IMR-90 (cell line): ENCODE measurements at regions not wholly inside any gene's neighbourhood (a gene's known extent, or its start where the extent isn't known, plus 50 kb on each side); places are given as distances from the start of the nearest gene placed in this dataset.

Source experiments
- ATAC-seq: fragments of 200-7000 bp; cut with Tn5 transposase; 2 replicates; pipeline ENCODE4 v1.9.1; 2020; ENCODE audit warnings: low read depth, mild to moderate bottlenecking, moderate library complexity
- BruUV-seq: library from RNA; stranded (reverse); fragments of 400-500 nt; replicated peaks from 2 replicates; lab custom pipeline; 2021; lab: Mats Ljungman, UMichigan
- CTCF ChIA-PET: fragments of 300-600 bp; formaldehyde crosslinking; extraction: SDS; loops from one replicate; lab custom pipeline; 2021; ENCODE audit warnings: antibody characterized with exemption; lab: Yijun Ruan, JAX
- POLR2A ChIA-PET: fragments of 300-600 bp; sonication (Branson Sonifier 250); formaldehyde crosslinking; loops from one replicate; lab custom pipeline; 2022; ENCODE audit warnings: antibody characterized with exemption; ENCODE audit not compliant: unreplicated experiment; lab: Charles Lee
- DNase-seq: peaks from one replicate; pipeline ENCODE4 v3.0.0; 2013
- H2AFZ ChIP-seq: replicated peaks from 2 replicates; pipeline ENCODE3; 2013; ENCODE audit warnings: low read length, mild to moderate bottlenecking; ENCODE audit not compliant: poor library complexity
- H2AK5ac ChIP-seq: 2 replicates; pipeline ENCODE4 v1.6.1; 2013; ENCODE audit warnings: low read depth, low read length, inconsistent platforms
- H2AK9ac ChIP-seq: replicated peaks from 2 replicates; pipeline ENCODE3; 2013; ENCODE audit warnings: mild to moderate bottlenecking, low read depth, low read length, moderate library complexity; ENCODE audit not compliant: poor library complexity
- H2BK120ac ChIP-seq: 2 replicates; pipeline ENCODE4 v1.6.1; 2013; ENCODE audit warnings: low read depth, low read length, inconsistent platforms
- H2BK15ac ChIP-seq: 3 replicates; pipeline ENCODE4 v1.6.1; 2013; ENCODE audit warnings: low read depth, low read length, inconsistent platforms
- H2BK20ac ChIP-seq: 2 replicates; pipeline ENCODE4 v1.6.1; 2013; ENCODE audit warnings: low read depth, mild to moderate bottlenecking, inconsistent platforms, low read length, moderate library complexity
- H2BK5ac ChIP-seq: 2 replicates; pipeline ENCODE4 v1.6.1; 2013; ENCODE audit warnings: mild to moderate bottlenecking, low read depth, low read length, inconsistent platforms; ENCODE audit not compliant: poor library complexity, severe bottlenecking
- H3K14ac ChIP-seq: replicated peaks from 2 replicates; pipeline ENCODE4 v1.6.1; 2013; ENCODE audit warnings: low read depth, low read length, inconsistent platforms
- H3K18ac ChIP-seq: 2 replicates; pipeline ENCODE4 v1.6.1; 2013; ENCODE audit warnings: low read depth, low read length, control low read depth
- H3K23ac ChIP-seq: 2 replicates; pipeline ENCODE4 v1.6.1; 2013; ENCODE audit warnings: low read depth, low read length, inconsistent platforms
- H3K27ac ChIP-seq: 2 replicates; pipeline ENCODE4 v1.5.1; 2013; ENCODE audit warnings: mild to moderate bottlenecking, control low read depth, low read length; ENCODE audit not compliant: insufficient read depth
- H3K27me3 ChIP-seq: 2 replicates; pipeline ENCODE4 v1.6.1; 2013; ENCODE audit warnings: low read length; ENCODE audit not compliant: control insufficient read depth, insufficient read depth
- H3K36me3 ChIP-seq: 2 replicates; pipeline ENCODE4 v1.6.1; 2013; ENCODE audit warnings: low read length, mixed read lengths; ENCODE audit not compliant: control insufficient read depth, insufficient read depth
- H3K4ac ChIP-seq: 2 replicates; pipeline ENCODE4 v1.6.1; 2013; ENCODE audit warnings: low read depth, low read length, inconsistent platforms
- H3K4me1 ChIP-seq: 2 replicates; pipeline ENCODE4 v1.6.1; 2013; ENCODE audit warnings: low read length, mixed read lengths; ENCODE audit not compliant: control insufficient read depth, insufficient read depth
- H3K4me2 ChIP-seq: 2 replicates; pipeline ENCODE4 v1.6.1; 2013; ENCODE audit warnings: low read depth, mild to moderate bottlenecking, control low read depth, low read length, moderate library complexity
- H3K4me3 ChIP-seq: 2 replicates; pipeline ENCODE4 v1.5.1; 2013; ENCODE audit warnings: low read depth, mild to moderate bottlenecking, control low read depth, low read length, moderate library complexity; ENCODE audit not compliant: insufficient read depth
- H3K56ac ChIP-seq: 2 replicates; pipeline ENCODE4 v1.6.1; 2013; ENCODE audit warnings: low read length, inconsistent platforms; ENCODE audit not compliant: insufficient read depth; ENCODE audit errors: extremely low read depth
- H3K79me1 ChIP-seq, 2 experiments: 2 replicates each; pipeline ENCODE4 v1.6.1; 2013; ENCODE audit warnings: low read length in 2 of 2, inconsistent platforms in 1 of 2, low read depth in 1 of 2
- H3K9ac ChIP-seq: 2 replicates; pipeline ENCODE4 v1.6.1; 2013; ENCODE audit warnings: low read depth, low read length, control low read depth
- H3K9me1 ChIP-seq: 2 replicates; pipeline ENCODE4 v1.6.1; 2013; ENCODE audit warnings: low read length, inconsistent platforms; ENCODE audit not compliant: insufficient read depth
- H3K9me3 ChIP-seq: 2 replicates; pipeline ENCODE4 v1.6.1; 2013; ENCODE audit warnings: low read length; ENCODE audit not compliant: control insufficient read depth, insufficient read depth
- H4K20me1 ChIP-seq: 2 replicates; pipeline ENCODE4 v1.6.1; 2013; ENCODE audit warnings: low read length, inconsistent platforms; ENCODE audit not compliant: insufficient read depth
- H4K5ac ChIP-seq: 2 replicates; pipeline ENCODE4 v1.6.1; 2013; ENCODE audit warnings: mild to moderate bottlenecking, low read depth, low read length, control low read depth
- H4K8ac ChIP-seq, 2 experiments: 2 replicates each; pipeline ENCODE4 v1.6.1; 2013; ENCODE audit warnings: low read depth in 2 of 2, low read length in 2 of 2, control low read depth in 1 of 2, inconsistent platforms in 1 of 2
- H4K91ac ChIP-seq: 2 replicates; pipeline ENCODE4 v1.6.1; 2013; ENCODE audit warnings: low read depth, low read length, inconsistent platforms; ENCODE audit not compliant: insufficient read depth
- MAZ ChIP-seq: IDR thresholded peaks from 2 replicates; pipeline ENCODE4 v1.6.1; 2012; ENCODE audit warnings: low read depth, mild to moderate bottlenecking, low read length, improper control_type of control experiment, moderate library complexity, borderline replicate concordance
- RAD21 ChIP-seq: IDR thresholded peaks from 2 replicates; pipeline ENCODE4 v1.6.1; 2012; ENCODE audit warnings: low read length, improper control_type of control experiment
- RCOR1 ChIP-seq: IDR thresholded peaks from 2 replicates; pipeline ENCODE4 v1.6.1; 2012; ENCODE audit warnings: mild to moderate bottlenecking, low read length, improper control_type of control experiment; ENCODE audit not compliant: insufficient replicate concordance
- RFX5 ChIP-seq: IDR thresholded peaks from 2 replicates; pipeline ENCODE4 v1.8.0; 2012; ENCODE audit warnings: low read depth, mild to moderate bottlenecking, low read length, moderate library complexity
- SMC3 ChIP-seq: fragments of 150-350 bp; IDR thresholded peaks from 2 replicates; pipeline ENCODE4 v1.6.1; 2016; ENCODE audit warnings: low read depth, mild to moderate bottlenecking, antibody characterized with exemption, low read length, moderate library complexity
- WGBS, 2 experiments: methylation state at CpG; one replicate each; pipeline versions ENCODE4 v1.1.5 to v1.1.7; 2013; ENCODE audit warnings: missing lambda C conversion rate in 2 of 2; ENCODE audit not compliant: insufficient read length in 1 of 2; ENCODE audit errors: extremely low coverage in 2 of 2; 5-methylcytosine and 5-hydroxymethylcytosine counted together
- dilution Hi-C: fragments of 300-500 bp; cut with HindIII; formaldehyde crosslinking; loops from one replicate; pipeline ENCODE4 v1.14.3; 2018; ENCODE audit warnings: low sequenced_read_pairs; ENCODE audit not compliant: unreplicated experiment
- in situ Hi-C: fragments of 300-500 bp; cut with MboI; formaldehyde crosslinking; loops from 3 replicates; pipeline ENCODE4 v1.14.3; 2019; ENCODE audit warnings: low sequenced_read_pairs, inconsistent platforms, mixed read lengths
- intact Hi-C: fragments of 100-400 bp; cut with micrococcal nuclease; formaldehyde crosslinking; loops from 2 replicates; pipeline ENCODE4 v1.10.0; 2022

- Histone ChIP-seq H3K27ac (no peak overlapping the region), H3K14ac (0 out of 2 replicates have a peak overlapping the region, but pooled peaks have one; percentile 0), H3K4me1 (no peaks in the 10 kb centered on the region), H3K56ac (no peak overlapping the region), H3K4me3 (no peak overlapping the region), H4K20me1 (no peaks in the 10 kb centered on the region), H2BK20ac (no peak overlapping the region), H3K4ac (no peak overlapping the region), H4K8ac (no peak overlapping the region), H3K18ac (no peak overlapping the region), H4K5ac (no peak overlapping the region), H3K9ac (no peak overlapping the region), H2BK15ac (no peak overlapping the region), H3K9me3 (no peaks in the 10 kb centered on the region), H3K79me1 (no peaks in the 10 kb centered on the region), H2BK120ac (no peak overlapping the region), H4K91ac (no peak overlapping the region), H2AK9ac (no peak overlapping the region), H3K23ac (no peak overlapping the region), H2BK5ac (no peak overlapping the region), H3K36me3 (no peaks in the 10 kb centered on the region), H2AK5ac (no peak overlapping the region), H2AFZ (no peak overlapping the region), H3K4me2 (no peak overlapping the region), H3K27me3 (no peaks in the 10 kb centered on the region), H3K9me1 (no peaks in the 10 kb centered on the region; the same call in 1 of the 2 replicates)
- in situ Hi-C loops (no loop called here), intact Hi-C loops (loop anchor here (5.0 kb wide), 1 partner anchor 984 kb away; no protein-coding TSS in a partner anchor), dilution Hi-C loops (no loop called here)
- POLR2A ChIA-PET, result no interaction called here
- TF ChIP-seq MAZ, result no peak
- no peak for TF ChIP-seq RCOR1
- no peak for TF ChIP-seq SMC3
- TF ChIP-seq RFX5, result no peak
- no peak for TF ChIP-seq RAD21
- ATAC-seq (no peak), DNase-seq (no peak)
- WGBS, 2 experiments, result no CpG with 5 or more reads among the region's 4 CpGs
- BruUV-seq, result no TSS peak
- CTCF ChIA-PET, result no interaction called here
These were observed 548.3 kb upstream of the SLIT2 start for GRCh38 chr4:19703391-19703790.
